ENCODE measurements at regions not wholly inside any gene's neighbourhood (a gene's known extent, or its start where the extent isn't known, plus 50 kb on each side); places are given as distances from the start of the nearest gene placed in this dataset.

GRCh38 chr2:15803543-15804245 is 136.7 kb upstream of the MYCN start:
- no peak overlapping the region for H3K27ac Mint-ChIP-seq
- no peaks in the 10 kb centered on the region for H3K36me3 Mint-ChIP-seq (ENCODE audit: low read depth)
- H3K4me3 Mint-ChIP-seq: no peak overlapping the region
- no peak for ATAC-seq
- H3K9me3 ChIP-seq (ENCODE audit: control insufficient read depth, low read length, poor library complexity, severe bottlenecking): no peaks in the 10 kb centered on the region
- H3K4me1 Mint-ChIP-seq: no peaks in the 10 kb centered on the region
- no peak for DNase-seq
- peaks cover 4% of the 10 kb centered on the region for H3K27me3 Mint-ChIP-seq

GRCh38 chr2:15804246-15804619 is 136.1 kb upstream of the MYCN start:
- H3K4me1 Mint-ChIP-seq: no peaks in the 10 kb centered on the region
- DNase-seq (no peak), ATAC-seq (no peak)
- H3K27ac Mint-ChIP-seq: no peak overlapping the region
- peaks cover 4% of the 10 kb centered on the region for H3K27me3 Mint-ChIP-seq
- H3K9me3 ChIP-seq (ENCODE audit: control insufficient read depth, low read length, poor library complexity, severe bottlenecking): no peaks in the 10 kb centered on the region
- no peak overlapping the region for H3K4me3 Mint-ChIP-seq
- H3K36me3 Mint-ChIP-seq (ENCODE audit: low read depth): no peaks in the 10 kb centered on the region

GRCh38 chr2:15804691-15805090 is 135.7 kb upstream of the MYCN start:
- no peak overlapping the region for H3K27ac Mint-ChIP-seq
- no peaks in the 10 kb centered on the region for H3K4me1 Mint-ChIP-seq
- H3K4me3 Mint-ChIP-seq: no peak overlapping the region
- no peak for DNase-seq
- ATAC-seq: no peak
- H3K9me3 ChIP-seq (ENCODE audit: control insufficient read depth, low read length, poor library complexity, severe bottlenecking): no peaks in the 10 kb centered on the region
- peaks cover 4% of the 10 kb centered on the region for H3K27me3 Mint-ChIP-seq
- H3K36me3 Mint-ChIP-seq (ENCODE audit: low read depth): no peaks in the 10 kb centered on the region

GRCh38 chr2:15805206-15805605 is 135.1 kb upstream of the MYCN start:
- no peaks in the 10 kb centered on the region for H3K4me1 Mint-ChIP-seq

GRCh38 chr2:15805772-15806171 is 134.6 kb upstream of the MYCN start:
- H3K36me3 Mint-ChIP-seq (ENCODE audit: low read depth): no peaks in the 10 kb centered on the region
- H3K9me3 ChIP-seq (ENCODE audit: control insufficient read depth, low read length, poor library complexity, severe bottlenecking): no peaks in the 10 kb centered on the region
- no peak for ATAC-seq
- no peaks in the 10 kb centered on the region for H3K4me1 Mint-ChIP-seq
- no peak for DNase-seq
- no peak overlapping the region for H3K4me3 Mint-ChIP-seq
- H3K27me3 Mint-ChIP-seq: peaks cover 4% of the 10 kb centered on the region
- no peak overlapping the region for H3K27ac Mint-ChIP-seq

More at GRCh38 chr2:15805206-15805605, 135.1 kb upstream of the MYCN start:
- Mint-ChIP-seq H3K36me3 (ENCODE audit: low read depth) (no peaks in the 10 kb centered on the region), H3K27me3 (peaks cover 4% of the 10 kb centered on the region), H3K27ac (no peak overlapping the region), H3K4me3 (no peak overlapping the region)
- ATAC-seq (no peak), DNase-seq (no peak)
- H3K9me3 ChIP-seq (ENCODE audit: control insufficient read depth, low read length, poor library complexity, severe bottlenecking): no peaks in the 10 kb centered on the region

- no peak overlapping the region for H3K27ac Mint-ChIP-seq
These were observed 133.4 kb upstream of the MYCN start for GRCh38 chr2:15806801-15807417.

GRCh38 chr2:15807418-15808203 is 132.7 kb upstream of the MYCN start:
- H3K36me3 Mint-ChIP-seq (ENCODE audit: low read depth): no peaks in the 10 kb centered on the region
- H3K4me3 Mint-ChIP-seq: no peak overlapping the region
- no peaks in the 10 kb centered on the region for H3K4me1 Mint-ChIP-seq
- ATAC-seq: no peak
- H3K27me3 Mint-ChIP-seq: peaks cover 4% of the 10 kb centered on the region
- no peak overlapping the region for H3K27ac Mint-ChIP-seq
- no peak for DNase-seq
- H3K9me3 ChIP-seq (ENCODE audit: control insufficient read depth, low read length, poor library complexity, severe bottlenecking): no peaks in the 10 kb centered on the region

More at GRCh38 chr2:15806801-15807417, 133.4 kb upstream of the MYCN start:
- DNase-seq: no peak
- ATAC-seq: no peak
- Mint-ChIP-seq H3K4me3 (no peak overlapping the region), H3K4me1 (no peaks in the 10 kb centered on the region), H3K36me3 (ENCODE audit: low read depth) (no peaks in the 10 kb centered on the region), H3K27me3 (peaks cover 4% of the 10 kb centered on the region)
- no peaks in the 10 kb centered on the region for H3K9me3 ChIP-seq (ENCODE audit: control insufficient read depth, low read length, poor library complexity, severe bottlenecking)

- ATAC-seq (no peak), DNase-seq (no peak)
- Mint-ChIP-seq H3K4me1 (no peaks in the 10 kb centered on the region), H3K36me3 (ENCODE audit: low read depth) (no peaks in the 10 kb centered on the region), H3K4me3 (no peak overlapping the region), H3K27ac (no peak overlapping the region), H3K27me3 (peaks cover 4% of the 10 kb centered on the region)
- H3K9me3 ChIP-seq (ENCODE audit: control insufficient read depth, low read length, poor library complexity, severe bottlenecking): no peaks in the 10 kb centered on the region
These were observed 132.0 kb upstream of the MYCN start for GRCh38 chr2:15808204-15808910.

- no peaks in the 10 kb centered on the region for H3K36me3 Mint-ChIP-seq (ENCODE audit: low read depth)
- H3K27me3 Mint-ChIP-seq: peaks cover 4% of the 10 kb centered on the region
- DNase-seq (no peak), ATAC-seq (no peak)
- no peaks in the 10 kb centered on the region for H3K9me3 ChIP-seq (ENCODE audit: control insufficient read depth, low read length, poor library complexity, severe bottlenecking)
- no peak overlapping the region for H3K4me3 Mint-ChIP-seq
- H3K27ac Mint-ChIP-seq: no peak overlapping the region
- H3K4me1 Mint-ChIP-seq: no peaks in the 10 kb centered on the region
These were observed 131.4 kb upstream of the MYCN start for GRCh38 chr2:15808944-15809343.

- H3K27me3 Mint-ChIP-seq: peaks cover 4% of the 10 kb centered on the region
- H3K4me1 Mint-ChIP-seq: no peaks in the 10 kb centered on the region
- no peaks in the 10 kb centered on the region for H3K36me3 Mint-ChIP-seq (ENCODE audit: low read depth)
- no peak for ATAC-seq
- no peaks in the 10 kb centered on the region for H3K9me3 ChIP-seq (ENCODE audit: control insufficient read depth, low read length, poor library complexity, severe bottlenecking)
- no peak for DNase-seq
- H3K27ac Mint-ChIP-seq: no peak overlapping the region
- no peak overlapping the region for H3K4me3 Mint-ChIP-seq
These were observed 130.9 kb upstream of the MYCN start for GRCh38 chr2:15809404-15809803.

GRCh38 chr2:15810477-15811150 is 129.7 kb upstream of the MYCN start:
- no peaks in the 10 kb centered on the region for H3K36me3 Mint-ChIP-seq (ENCODE audit: low read depth)
- no peak overlapping the region for H3K4me3 Mint-ChIP-seq
- DNase-seq: no peak
- H3K27ac Mint-ChIP-seq: no peak overlapping the region
- ATAC-seq: no peak
- no peaks in the 10 kb centered on the region for H3K9me3 ChIP-seq (ENCODE audit: control insufficient read depth, low read length, poor library complexity, severe bottlenecking)
- peaks cover 10% of the 10 kb centered on the region for H3K27me3 Mint-ChIP-seq
- no peaks in the 10 kb centered on the region for H3K4me1 Mint-ChIP-seq

- Mint-ChIP-seq H3K4me3 (no peak overlapping the region), H3K36me3 (ENCODE audit: low read depth) (no peaks in the 10 kb centered on the region), H3K4me1 (no peaks in the 10 kb centered on the region), H3K27ac (no peak overlapping the region), H3K27me3 (peaks cover 17% of the 10 kb centered on the region)
- no peak for DNase-seq
- H3K9me3 ChIP-seq (ENCODE audit: control insufficient read depth, low read length, poor library complexity, severe bottlenecking): no peaks in the 10 kb centered on the region
- no peak for ATAC-seq
These were observed 129.0 kb upstream of the MYCN start for GRCh38 chr2:15811367-15811766.
